Immature natural killer cell (primary cell): ENCODE measurements at regions not wholly inside any gene's neighbourhood (a gene's known extent, or its start where the extent isn't known, plus 50 kb on each side); places are given as distances from the start of the nearest gene placed in this dataset.

Experiments
- DNase-seq, 3 donors: peaks; one replicate each; pipeline ENCODE4 v3.0.0; 2022; ENCODE audit warnings: mixed read lengths in 1 of 3
- H3K27ac Mint-ChIP-seq, 6 donors: one replicate each; pipeline ENCODE4 v1.8.0; 2020; ENCODE audit warnings: mixed read lengths in 6 of 6, mild to moderate bottlenecking in 5 of 6, inconsistent platforms in 4 of 6, moderate library complexity in 3 of 6
- H3K27me3 Mint-ChIP-seq, 3 donors: one replicate each; pipeline ENCODE4 v1.8.0; 2020 to 2021; ENCODE audit warnings: low read depth in 3 of 3, mild to moderate bottlenecking in 3 of 3, mixed read lengths in 3 of 3, moderate library complexity in 3 of 3, inconsistent platforms in 1 of 3
- H3K36me3 Mint-ChIP-seq, 3 donors: one replicate each; pipeline ENCODE4 v1.8.0; 2020; ENCODE audit warnings: mixed read lengths in 3 of 3, inconsistent platforms in 2 of 3, mild to moderate bottlenecking in 2 of 3
- H3K4me1 Mint-ChIP-seq, 2 donors: one replicate each; pipeline ENCODE4 v1.8.0; 2020; ENCODE audit warnings: inconsistent platforms in 2 of 2, mild to moderate bottlenecking in 2 of 2, mixed read lengths in 2 of 2, moderate library complexity in 1 of 2
- H3K4me3 Mint-ChIP-seq, 5 donors: one replicate each; pipeline ENCODE4 v1.8.0; 2020; ENCODE audit warnings: mild to moderate bottlenecking in 5 of 5, mixed read lengths in 5 of 5, inconsistent platforms in 3 of 5, moderate library complexity in 3 of 5
- H3K9me3 Mint-ChIP-seq, 6 donors: one replicate each; pipeline ENCODE4 v1.8.0; 2020; ENCODE audit warnings: mild to moderate bottlenecking in 6 of 6, mixed read lengths in 6 of 6, inconsistent platforms in 4 of 6, moderate library complexity in 3 of 6

DNA sequence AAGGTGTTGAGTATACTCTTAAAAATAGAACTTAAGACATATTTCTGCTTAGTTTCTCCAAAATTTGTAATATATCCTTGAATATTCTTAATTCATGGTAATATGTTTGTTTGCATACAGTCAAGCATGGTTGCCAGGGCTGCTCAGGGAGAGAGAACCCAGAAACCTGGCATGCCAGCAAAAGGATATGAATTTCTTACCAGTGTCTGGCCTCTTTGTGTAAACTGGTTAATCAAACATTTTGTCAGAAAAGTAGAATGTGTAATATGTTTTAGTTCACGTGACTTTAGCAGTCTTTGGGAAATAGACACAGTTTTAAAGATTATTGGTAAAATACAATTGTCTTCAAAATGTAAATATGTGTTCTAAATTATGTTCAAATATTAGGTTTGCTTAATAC lies 101.6 kb downstream of the AASDHPPT start:
- DNase-seq, result no peak

DNA sequence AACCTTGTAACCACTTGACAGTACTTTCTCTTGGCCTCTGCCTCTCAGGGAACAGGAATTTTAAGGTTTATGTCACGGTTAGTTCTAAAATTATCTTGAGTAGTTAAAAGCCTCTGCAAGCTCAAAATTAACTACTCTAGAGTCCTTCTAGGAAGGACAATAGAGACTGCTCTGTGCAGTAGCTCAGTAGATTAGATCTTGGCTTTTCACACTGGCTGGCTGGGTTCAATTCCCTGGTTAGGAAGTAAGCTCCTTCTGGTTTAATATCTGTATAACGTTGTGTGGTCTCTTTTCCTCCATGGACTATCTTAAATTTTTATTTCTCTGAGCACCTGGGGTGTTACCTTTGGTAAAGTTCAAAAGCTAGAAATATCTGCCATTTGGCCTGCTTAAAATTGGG lies 109.2 kb downstream of the AASDHPPT start:
- Mint-ChIP-seq H3K4me3 (no peak overlapping the region), H3K27me3 (peaks cover 0 to 4% (median 0%) of the 10 kb centered on the region in 3 donors), H3K27ac (no peak overlapping the region), H3K4me1 (no peaks in the 10 kb centered on the region), H3K36me3 (no peaks in the 10 kb centered on the region), H3K9me3 (peaks cover 0 to 16% (median 3%) of the 10 kb centered on the region in 6 donors)
- DNase-seq, result no peak

More for the DNA sequence above, 101.6 kb downstream of the AASDHPPT start:
- Mint-ChIP-seq H3K4me1 (no peaks in the 10 kb centered on the region), H3K36me3 (no peaks in the 10 kb centered on the region), H3K27me3 (peaks cover 0 to 2% (median 1%) of the 10 kb centered on the region in 3 donors), H3K27ac (no peak overlapping the region), H3K4me3 (no peak overlapping the region), H3K9me3 (peaks cover 0 to 14% (median 7%) of the 10 kb centered on the region in 6 donors)

- H3K27ac Mint-ChIP-seq, result no peak overlapping the region
- DNase-seq, result no peak
- H3K27me3 Mint-ChIP-seq, result peaks cover 0 to 2% (median 0%) of the 10 kb centered on the region in 3 donors
- no peak overlapping the region for H3K4me3 Mint-ChIP-seq
- H3K9me3 Mint-ChIP-seq, result peaks cover 0 to 16% (median 1%) of the 10 kb centered on the region in 6 donors
- no peaks in the 10 kb centered on the region for H3K36me3 Mint-ChIP-seq
- no peaks in the 10 kb centered on the region for H3K4me1 Mint-ChIP-seq
These were observed 110.5 kb downstream of the AASDHPPT start for GRCh38 chr11:106187860-106188456.

GRCh38 chr11:106193956-106194355 lies 116.5 kb downstream of the AASDHPPT start:
- Mint-ChIP-seq H3K4me1 (no peaks in the 10 kb centered on the region), H3K27me3 (peaks cover 0 to under 1% (median 0%) of the 10 kb centered on the region in 3 donors), H3K27ac (no peak overlapping the region), H3K9me3 (peaks cover 0 to 7% (median 2%) of the 10 kb centered on the region in 6 donors), H3K36me3 (no peaks in the 10 kb centered on the region), H3K4me3 (no peak overlapping the region)
- DNase-seq, result no peak

- H3K27me3 Mint-ChIP-seq, result no peaks in the 10 kb centered on the region
- no peak overlapping the region for H3K4me3 Mint-ChIP-seq
- H3K9me3 Mint-ChIP-seq, result peaks cover 0 to 8% (median 0%) of the 10 kb centered on the region in 6 donors
- no peaks in the 10 kb centered on the region for H3K4me1 Mint-ChIP-seq
- H3K27ac Mint-ChIP-seq, result no peak overlapping the region
- no peaks in the 10 kb centered on the region for H3K36me3 Mint-ChIP-seq
- no peak for DNase-seq
These were observed 120.0 kb downstream of the AASDHPPT start for GRCh38 chr11:106197438-106197837.

- Mint-ChIP-seq H3K36me3 (no peaks in the 10 kb centered on the region), H3K27ac (no peak overlapping the region), H3K4me1 (no peaks in the 10 kb centered on the region), H3K9me3 (peaks cover 0 to 8% (median 0%) of the 10 kb centered on the region in 6 donors), H3K4me3 (no peak overlapping the region), H3K27me3 (no peaks in the 10 kb centered on the region)
- DNase-seq, result no peak
These were observed 125.6 kb downstream of the AASDHPPT start for GRCh38 chr11:106202935-106203620.

GRCh38 chr11:106208760-106209159 lies 131.3 kb downstream of the AASDHPPT start:
- Mint-ChIP-seq H3K36me3 (no peaks in the 10 kb centered on the region), H3K27ac (no peak overlapping the region), H3K9me3 (peaks cover 0 to 9% (median 4%) of the 10 kb centered on the region in 6 donors), H3K27me3 (peaks cover 0 to 1% (median 1%) of the 10 kb centered on the region in 3 donors), H3K4me1 (no peaks in the 10 kb centered on the region), H3K4me3 (no peak overlapping the region)
- DNase-seq, result no peak

GRCh38 chr11:106212081-106212480 lies 134.6 kb downstream of the AASDHPPT start:
- Mint-ChIP-seq H3K9me3 (peaks cover 0 to 15% (median 6%) of the 10 kb centered on the region in 6 donors), H3K36me3 (no peaks in the 10 kb centered on the region), H3K4me3 (no peak overlapping the region), H3K4me1 (no peaks in the 10 kb centered on the region), H3K27me3 (peaks cover 0 to 3% (median 1%) of the 10 kb centered on the region in 3 donors), H3K27ac (no peak overlapping the region)
- no peak for DNase-seq

DNA sequence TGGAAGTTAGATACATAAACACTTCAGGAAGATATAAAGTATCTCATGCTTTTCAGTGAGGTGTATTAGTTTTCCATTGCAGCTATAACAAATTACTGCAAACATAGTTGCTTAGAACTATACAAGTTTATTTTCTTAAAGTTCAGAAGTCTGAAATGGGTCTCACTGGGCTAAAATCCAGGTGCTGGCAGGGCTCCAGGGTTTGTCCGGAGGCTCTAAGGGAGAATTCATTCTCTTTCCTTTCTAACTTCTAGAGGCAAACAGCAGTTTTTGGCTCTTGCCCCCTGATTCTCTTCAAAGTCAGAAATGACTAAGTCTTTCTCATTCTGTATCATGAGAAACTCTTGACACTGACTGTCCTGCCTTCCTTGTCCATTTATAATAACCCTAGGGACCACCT lies 138.8 kb downstream of the AASDHPPT start:
- no peak for DNase-seq
- H3K36me3 Mint-ChIP-seq, result no peaks in the 10 kb centered on the region
- peaks cover 0 to 1% (median 0%) of the 10 kb centered on the region in 3 donors for H3K27me3 Mint-ChIP-seq
- peaks cover 2 to 37% (median 5%) of the 10 kb centered on the region in 6 donors for H3K9me3 Mint-ChIP-seq
- H3K4me1 Mint-ChIP-seq, result no peaks in the 10 kb centered on the region
- no peak overlapping the region for H3K27ac Mint-ChIP-seq
- H3K4me3 Mint-ChIP-seq, result no peak overlapping the region

GRCh38 chr11:106217456-106217855 lies 140.0 kb downstream of the AASDHPPT start:
- H3K36me3 Mint-ChIP-seq, result no peaks in the 10 kb centered on the region
- no peak for DNase-seq
- H3K4me3 Mint-ChIP-seq, result no peak overlapping the region
- no peak overlapping the region for H3K27ac Mint-ChIP-seq
- H3K27me3 Mint-ChIP-seq, result peaks cover 0 to 1% (median 0%) of the 10 kb centered on the region in 3 donors
- H3K4me1 Mint-ChIP-seq, result no peaks in the 10 kb centered on the region
- H3K9me3 Mint-ChIP-seq, result peaks cover 2 to 48% (median 11%) of the 10 kb centered on the region in 6 donors

GRCh38 chr11:106218106-106218505 lies 140.6 kb downstream of the AASDHPPT start:
- Mint-ChIP-seq H3K4me1 (no peaks in the 10 kb centered on the region), H3K4me3 (no peak overlapping the region), H3K27me3 (peaks cover 0 to 1% (median 0%) of the 10 kb centered on the region in 3 donors), H3K36me3 (no peaks in the 10 kb centered on the region), H3K9me3 (peaks cover 2 to 55% (median 10%) of the 10 kb centered on the region in 6 donors), H3K27ac (no peak overlapping the region)
- no peak for DNase-seq

DNA sequence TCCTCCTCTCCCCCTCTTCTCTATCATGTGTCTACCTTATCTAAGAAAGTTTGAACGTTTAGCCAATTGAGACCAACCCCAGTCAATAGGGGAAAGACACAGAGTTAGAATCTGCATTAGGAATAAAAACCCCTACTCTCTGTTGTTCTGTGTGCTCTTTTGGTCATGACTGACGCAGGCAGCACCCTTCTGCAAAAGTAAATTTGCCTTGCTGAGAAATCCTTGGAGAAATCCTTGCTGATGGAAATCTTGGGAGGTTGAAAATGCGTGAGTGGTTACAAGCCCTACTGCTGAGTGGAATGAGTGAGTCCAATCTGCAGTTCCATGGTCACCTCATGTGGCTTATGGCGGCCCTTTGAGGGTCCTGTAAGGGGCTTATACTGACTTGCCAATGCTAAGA lies 145.2 kb downstream of the AASDHPPT start:
- DNase-seq, result no peak
- no peaks in the 10 kb centered on the region for H3K4me1 Mint-ChIP-seq
- H3K36me3 Mint-ChIP-seq, result no peaks in the 10 kb centered on the region

DNA sequence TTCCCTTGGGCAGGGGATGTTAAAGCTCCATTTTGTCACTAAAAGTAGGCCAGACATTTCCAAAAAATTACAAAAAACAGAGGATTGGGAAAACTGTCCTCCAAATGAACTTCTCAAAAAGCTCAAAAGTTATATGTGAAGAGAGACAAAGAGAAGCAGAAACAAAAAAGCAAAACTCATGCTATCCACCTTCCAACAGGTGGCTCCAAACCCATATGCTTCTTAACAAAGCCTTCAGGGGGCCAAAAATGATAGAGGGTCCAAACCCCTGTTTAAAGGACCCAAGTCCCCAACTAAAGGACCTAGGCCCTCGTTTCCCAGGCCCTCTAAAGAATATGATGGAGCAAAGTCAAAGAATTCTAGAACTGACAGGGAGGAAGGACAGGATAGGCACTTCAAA lies 146.7 kb downstream of the AASDHPPT start:
- no peak overlapping the region for H3K4me3 Mint-ChIP-seq
- H3K27ac Mint-ChIP-seq, result no peak overlapping the region
- H3K9me3 Mint-ChIP-seq, result peaks cover 8 to 50% (median 15%) of the 10 kb centered on the region in 6 donors
- H3K27me3 Mint-ChIP-seq, result no peaks in the 10 kb centered on the region
- H3K36me3 Mint-ChIP-seq, result no peaks in the 10 kb centered on the region
- H3K4me1 Mint-ChIP-seq, result no peaks in the 10 kb centered on the region
- no peak for DNase-seq

More for the DNA sequence above, 145.2 kb downstream of the AASDHPPT start:
- H3K27ac Mint-ChIP-seq, result no peak overlapping the region
- peaks cover 10 to 54% (median 13%) of the 10 kb centered on the region in 6 donors for H3K9me3 Mint-ChIP-seq
- no peaks in the 10 kb centered on the region for H3K27me3 Mint-ChIP-seq
- no peak overlapping the region for H3K4me3 Mint-ChIP-seq

- no peaks in the 10 kb centered on the region for H3K27me3 Mint-ChIP-seq
- peaks cover 7 to 38% (median 9%) of the 10 kb centered on the region in 6 donors for H3K9me3 Mint-ChIP-seq
- H3K4me3 Mint-ChIP-seq, result no peak overlapping the region
- no peaks in the 10 kb centered on the region for H3K4me1 Mint-ChIP-seq
- DNase-seq, result no peak
- H3K36me3 Mint-ChIP-seq, result no peaks in the 10 kb centered on the region
- no peak overlapping the region for H3K27ac Mint-ChIP-seq
These were observed 151.5 kb downstream of the AASDHPPT start for GRCh38 chr11:106228996-106229395.
